Activated CD8-positive, alpha-beta memory T cell treated with anti-CD3 and anti-CD28 coated beads, Interleukin-2, amount 50 U/mL, for 1 hour (primary cell): ENCODE measurements at regions not wholly inside any gene's neighbourhood (a gene's known extent, or its start where the extent isn't known, plus 50 kb on each side); places are given as distances from the start of the nearest gene placed in this dataset.
"Not testable (repeated sequence)": the region's sequence is repeated elsewhere in the genome, so short reads cannot be mapped to it uniquely, and the experiment has no call there.

ENCODE experiments used
- DNase-seq: peaks from one replicate; pipeline ENCODE4 v3.0.0-alpha.2; 2020; ENCODE audit errors: extremely low read depth

GRCh38 chr10:78681986-78682385 is 386.8 kb upstream of the ZMIZ1 start:
- DNase-seq = not testable (repeated sequence)

GRCh38 chr10:78684947-78685346 is 383.8 kb upstream of the ZMIZ1 start:
- no peak for DNase-seq

DNA sequence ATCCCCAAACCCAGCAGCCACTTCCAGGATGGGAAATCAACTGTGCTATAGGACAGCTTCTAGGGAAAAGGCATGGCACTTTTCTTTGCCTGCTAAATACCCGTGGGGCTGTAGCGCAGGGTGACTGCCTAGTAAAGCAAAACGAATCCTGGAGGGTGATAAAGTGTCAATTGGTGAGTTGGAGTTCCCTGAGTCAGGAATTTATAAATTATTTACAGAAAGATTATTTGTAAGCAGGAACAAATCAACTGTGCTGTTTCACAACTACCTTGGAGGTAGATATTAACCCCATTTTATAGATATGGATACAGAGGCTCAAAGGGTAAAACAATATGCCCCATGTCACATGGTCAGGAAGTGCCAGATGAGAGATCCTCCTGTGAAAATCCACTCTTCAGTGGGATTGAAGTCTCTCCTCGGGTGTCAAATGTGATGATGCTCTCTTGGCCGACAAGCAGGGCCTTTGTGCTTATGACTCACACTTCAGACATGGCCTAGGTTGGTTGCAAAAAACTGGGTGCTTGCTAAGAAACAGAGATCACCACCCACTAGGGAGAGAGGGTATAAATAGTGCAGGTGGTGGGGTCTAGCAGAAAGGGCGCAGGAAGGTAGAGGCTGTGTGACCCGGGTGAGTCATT is 383.2 kb upstream of the ZMIZ1 start:
- DNase-seq = no peak

DNA sequence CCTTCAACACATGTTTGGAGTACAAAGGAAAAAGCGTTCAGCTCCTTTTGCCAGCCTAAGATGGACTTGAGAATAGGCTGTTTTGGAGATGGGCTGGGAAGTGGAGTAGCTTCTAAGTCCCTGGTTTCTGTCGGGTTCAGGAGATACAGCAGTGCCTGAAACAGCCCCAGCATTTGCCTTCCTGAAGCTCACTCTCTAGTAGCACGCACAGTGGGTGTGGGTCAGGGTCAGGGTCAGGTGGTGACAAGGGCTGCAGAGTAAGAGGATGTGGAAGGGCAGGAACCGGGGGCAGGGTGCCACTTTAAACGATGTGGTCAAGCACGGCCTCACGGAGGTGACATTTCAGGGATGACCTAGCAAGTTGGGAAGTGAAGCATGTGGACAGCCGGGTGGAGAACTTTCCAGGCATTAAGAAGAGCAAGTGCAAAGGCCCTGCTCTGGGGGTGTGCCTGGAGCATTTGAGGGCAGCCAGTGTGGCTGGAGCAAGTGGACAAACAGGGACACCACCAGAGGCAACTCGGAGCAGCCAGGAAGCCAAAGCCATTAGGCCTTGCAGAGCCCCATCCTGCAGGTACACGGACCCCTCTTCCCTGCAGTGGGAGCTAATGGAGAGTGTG is 382.2 kb upstream of the ZMIZ1 start:
- DNase-seq = no peak

DNA sequence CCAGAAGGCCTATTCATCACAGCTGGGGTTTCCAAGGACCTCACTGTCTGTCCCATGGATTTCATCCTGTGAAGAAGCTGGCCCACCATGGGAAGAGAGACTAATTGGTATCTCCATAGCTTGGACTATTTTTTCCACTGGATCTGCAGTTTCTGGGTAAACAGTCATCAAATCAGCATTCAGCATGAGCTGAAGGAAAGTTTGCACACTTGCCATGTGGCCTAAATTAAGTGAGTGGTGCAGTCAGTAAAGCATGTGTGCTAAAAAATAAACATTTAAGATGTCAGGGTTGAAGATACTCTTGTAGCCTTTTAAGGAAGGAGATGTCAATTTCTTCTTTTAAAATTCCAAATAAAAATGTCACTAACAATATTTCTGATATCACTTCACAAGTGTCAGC is 381.1 kb upstream of the ZMIZ1 start:
- no peak for DNase-seq

DNA sequence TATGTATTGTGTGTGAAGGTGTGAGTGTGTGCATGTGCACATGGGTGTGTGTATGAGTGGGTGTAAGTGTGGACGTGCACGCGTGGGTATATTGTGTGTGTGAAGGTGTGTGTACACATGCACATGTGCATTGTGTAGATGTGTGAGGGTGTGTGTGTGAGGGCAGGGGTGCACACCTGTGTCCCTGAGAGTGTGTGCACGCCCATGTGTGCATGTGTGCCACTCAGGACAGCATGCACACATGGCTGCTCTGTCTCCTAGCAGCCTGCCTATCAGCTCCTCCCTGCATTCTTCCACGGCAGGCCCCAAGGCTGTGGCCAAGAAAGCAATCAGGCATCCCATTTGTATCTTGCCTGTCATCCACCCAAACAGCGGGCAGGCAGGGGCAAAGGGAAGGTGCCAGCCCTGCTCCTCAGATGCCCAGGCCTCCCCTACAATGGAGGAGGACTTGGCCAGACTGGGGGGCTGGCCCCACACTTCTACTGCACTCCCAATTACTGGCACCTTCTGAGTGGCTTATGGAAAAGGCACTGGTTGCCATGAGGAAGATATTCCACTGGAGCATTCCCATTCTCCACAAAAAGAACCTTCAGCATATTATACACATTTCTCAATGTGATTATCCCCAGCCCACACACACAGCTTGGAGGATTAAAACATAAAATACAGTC is 380.4 kb upstream of the ZMIZ1 start:
- DNase-seq = no peak

DNA sequence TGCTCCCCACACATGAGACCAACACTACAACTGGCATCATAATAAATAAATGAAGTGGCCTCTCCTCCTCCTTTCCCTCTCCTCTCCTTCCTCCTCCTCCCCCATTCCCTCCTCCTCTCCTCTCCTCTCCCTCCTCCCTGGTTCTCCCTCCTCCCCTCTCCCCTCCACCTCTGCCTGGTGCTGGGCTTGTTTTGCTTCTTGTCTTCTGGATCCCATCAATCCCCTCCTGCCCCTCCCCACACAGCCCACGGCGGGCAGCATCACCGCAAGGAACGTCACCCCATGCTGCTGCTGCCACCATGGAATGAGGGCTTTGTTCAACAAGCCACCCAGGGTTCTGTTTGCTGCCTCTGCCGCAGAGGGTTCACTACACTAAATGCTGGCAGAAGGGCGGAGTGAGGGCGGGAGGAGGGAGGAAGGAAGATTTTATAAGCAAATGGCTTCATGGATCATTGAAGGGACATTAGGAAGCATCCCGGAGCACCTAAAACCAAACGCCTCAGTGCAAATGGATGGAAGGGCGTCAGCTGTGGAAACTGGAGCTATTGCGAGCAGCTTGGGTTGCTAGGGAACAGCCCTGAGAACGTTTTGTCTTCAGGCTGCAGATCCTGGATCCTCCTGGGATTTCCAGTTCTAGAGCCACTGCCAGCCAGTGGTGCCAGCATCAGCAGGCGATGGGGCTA is 379.7 kb upstream of the ZMIZ1 start:
- no peak for DNase-seq

GRCh38 chr10:78689584-78689935 is 379.2 kb upstream of the ZMIZ1 start:
- DNase-seq = no peak

GRCh38 chr10:78690354-78691111 is 378.2 kb upstream of the ZMIZ1 start:
- no peak for DNase-seq

DNA sequence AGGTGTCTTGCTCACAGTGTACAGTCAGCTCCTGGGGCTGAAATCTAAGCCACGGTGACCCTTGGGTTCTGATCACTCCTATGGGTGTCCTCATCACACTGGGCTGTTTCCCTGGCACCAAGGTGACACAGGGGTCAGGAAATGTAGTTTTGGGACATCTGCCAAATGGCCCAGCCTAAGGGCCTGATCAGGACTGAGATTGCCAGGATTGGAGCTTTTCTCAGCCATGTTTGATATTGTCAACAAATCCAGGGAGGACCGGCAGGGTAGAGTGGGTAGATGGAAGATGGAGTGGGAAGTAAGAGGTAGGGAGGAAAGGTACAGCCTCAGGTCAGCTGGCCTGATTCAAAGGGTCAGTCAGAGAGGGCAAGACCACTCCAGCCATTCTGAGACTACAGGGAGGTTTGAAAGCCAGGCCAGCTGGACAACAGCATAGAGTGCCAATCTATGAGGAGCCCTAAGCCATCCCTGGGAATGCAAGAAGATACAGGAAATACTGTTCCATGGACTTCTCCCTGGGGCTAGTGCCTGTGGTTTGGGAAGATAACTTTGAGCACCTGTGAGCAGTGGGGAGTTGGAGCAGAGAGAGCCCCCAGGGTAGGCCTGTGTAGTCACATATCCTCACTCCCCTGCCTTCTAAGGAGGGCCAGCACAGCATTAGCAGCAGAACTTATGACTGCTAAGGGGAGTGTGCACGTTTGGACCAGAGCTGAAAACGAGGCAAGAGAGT is 377.3 kb upstream of the ZMIZ1 start:
- no peak for DNase-seq

GRCh38 chr10:78692071-78692470 is 376.7 kb upstream of the ZMIZ1 start:
- no peak for DNase-seq

DNA sequence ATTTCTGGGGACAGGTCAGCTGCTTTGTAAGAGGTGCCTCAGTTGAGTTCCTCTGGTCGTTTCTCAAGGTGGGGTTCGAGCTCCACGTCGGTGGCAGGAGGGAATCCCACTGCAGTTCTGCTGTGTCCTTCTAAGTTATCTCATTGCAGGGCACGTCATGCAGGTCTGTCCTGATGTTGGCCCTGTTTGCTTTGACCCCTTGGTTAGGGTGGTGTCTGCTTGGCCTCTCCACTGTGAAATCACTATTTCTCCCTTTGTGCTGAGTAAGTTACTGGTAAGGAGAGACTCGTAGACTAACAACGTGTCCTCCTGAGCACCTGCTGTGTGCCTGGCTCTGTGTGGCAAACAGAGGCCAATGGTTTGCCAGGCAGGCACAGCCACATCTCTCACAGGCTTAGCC is 372.9 kb upstream of the ZMIZ1 start:
- DNase-seq = no peak

- no peak for DNase-seq
These were observed 371.9 kb upstream of the ZMIZ1 start for GRCh38 chr10:78696791-78697395.

DNA sequence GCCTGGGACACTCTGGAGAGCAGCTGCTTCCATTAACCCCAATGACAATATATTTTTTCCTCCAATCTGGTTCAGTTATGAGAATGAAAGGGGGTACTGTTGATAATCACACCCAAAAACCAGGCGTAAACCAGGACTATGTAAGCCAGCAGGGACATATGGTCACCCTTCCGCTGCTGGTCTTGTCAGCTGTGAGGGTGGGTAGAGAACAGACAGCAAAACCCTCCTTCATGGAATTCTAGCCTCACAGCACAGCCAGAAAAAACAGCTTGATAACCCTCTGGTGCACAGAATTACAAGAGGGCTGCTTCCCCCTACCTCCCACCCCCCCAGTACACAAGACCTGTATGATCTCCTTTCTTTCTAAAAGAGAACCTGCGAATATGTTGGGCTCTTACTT is 368.8 kb upstream of the ZMIZ1 start:
- DNase-seq = no peak

DNA sequence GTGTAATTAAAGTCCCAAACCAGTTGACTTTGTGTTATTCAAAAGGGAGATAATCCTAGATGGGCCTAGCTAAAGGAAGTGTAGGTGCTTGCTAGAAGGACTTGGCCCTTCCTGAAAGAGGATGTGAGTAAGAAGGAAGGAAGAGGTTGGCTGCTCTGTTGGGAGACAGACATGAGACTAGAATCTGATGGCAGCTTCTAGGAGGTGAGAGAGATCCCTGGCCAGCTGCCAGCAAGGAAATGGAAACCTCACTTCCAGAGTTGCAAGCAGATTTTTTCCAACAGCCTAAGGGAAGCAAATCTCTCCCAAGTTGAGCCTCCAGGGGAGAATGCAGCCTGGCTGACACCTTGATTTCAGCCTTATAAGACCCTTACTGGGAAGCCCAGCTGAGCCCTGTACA is 368.4 kb upstream of the ZMIZ1 start:
- DNase-seq = no peak

DNA sequence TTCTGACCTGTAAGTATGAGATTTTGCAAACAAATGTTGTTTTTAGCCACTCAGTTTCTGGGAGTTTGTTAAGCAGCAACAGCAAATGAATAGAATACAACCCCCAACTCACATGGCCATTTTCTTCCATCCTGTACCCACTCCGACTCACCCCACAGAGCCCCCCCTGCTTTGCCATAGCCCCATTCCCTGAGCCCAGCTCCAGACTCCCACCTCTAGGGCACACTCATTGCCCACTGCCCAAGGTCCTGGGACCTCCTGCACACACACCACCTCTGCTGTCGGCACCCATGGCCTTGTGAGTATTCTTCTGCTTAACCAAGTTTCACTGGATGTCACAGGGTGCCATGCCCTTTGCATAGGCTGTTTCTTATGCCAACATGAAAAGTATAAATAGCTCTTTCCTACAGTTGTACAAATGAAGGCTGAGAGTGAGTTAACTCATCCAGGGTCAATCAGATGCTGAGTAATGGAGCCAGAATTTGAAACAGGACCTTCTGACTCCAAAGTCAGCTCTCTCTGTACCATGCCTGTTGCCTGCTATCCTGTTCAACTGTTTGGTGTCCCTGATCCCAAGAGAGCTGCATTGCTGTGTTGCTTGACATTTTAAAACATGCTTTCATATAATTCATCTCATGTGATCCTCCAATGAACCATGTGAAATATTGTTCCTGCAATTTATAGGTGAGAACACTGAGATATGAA is 367.8 kb upstream of the ZMIZ1 start:
- DNase-seq = no peak

GRCh38 chr10:78702186-78702585 is 366.6 kb upstream of the ZMIZ1 start:
- no peak for DNase-seq

GRCh38 chr10:78702876-78703275 is 365.9 kb upstream of the ZMIZ1 start:
- no peak for DNase-seq

- DNase-seq = no peak
These were observed 365.2 kb upstream of the ZMIZ1 start for GRCh38 chr10:78703593-78703992.

DNA sequence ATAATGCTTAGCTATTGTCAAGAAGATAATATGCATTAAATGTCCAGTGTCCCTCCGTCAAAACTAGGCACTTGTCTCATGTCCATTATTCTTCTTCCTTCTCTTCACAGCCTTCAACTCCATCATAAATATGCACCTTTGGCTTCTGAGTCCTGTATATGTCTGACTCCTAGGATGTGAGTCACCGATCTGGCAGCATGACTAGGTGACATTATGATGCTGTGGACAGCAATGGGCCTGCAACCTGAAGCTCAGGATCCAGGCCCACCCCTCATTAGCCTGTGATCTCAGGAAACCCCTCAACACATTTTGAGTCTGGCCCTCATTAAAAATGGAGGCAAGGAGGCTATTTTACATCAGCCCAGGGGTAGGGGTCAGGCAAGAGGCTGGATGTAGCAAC is 362.5 kb upstream of the ZMIZ1 start:
- DNase-seq = no peak
